ENCODE measurements at regions not wholly inside any gene's neighbourhood (a gene's known extent, or its start where the extent isn't known, plus 50 kb on each side); places are given as distances from the start of the nearest gene placed in this dataset.

DNA sequence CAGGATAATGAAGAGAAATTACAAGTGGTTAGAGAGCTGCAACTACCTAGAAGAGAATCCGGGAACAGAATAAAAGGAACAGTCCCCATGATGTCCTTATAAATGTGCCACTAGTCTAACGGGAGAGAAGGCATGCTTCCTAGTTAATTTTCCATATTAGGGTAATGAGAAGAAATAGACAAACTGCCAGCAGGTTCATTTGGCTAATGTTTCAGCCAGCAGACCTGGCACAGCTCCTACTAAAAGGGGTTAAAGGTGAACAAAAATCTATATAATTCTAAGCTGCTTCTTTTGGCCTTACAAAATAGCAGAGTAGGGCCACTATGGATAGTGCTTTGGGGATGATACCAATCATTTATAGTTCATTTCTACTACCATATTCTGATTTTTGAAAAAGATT lies 845.3 kb upstream of the GCFC2 start:
- no peak for DNase-seq
- Histone ChIP-seq H3K27ac (no peak overlapping the region), H3K36me3 (no peaks in the 10 kb centered on the region), H3K4me3 (ENCODE audit: low read depth, low read length) (no peak overlapping the region), H3K9me3 (ENCODE audit: severe bottlenecking) (no peaks in the 10 kb centered on the region), H3K27me3 (ENCODE audit: insufficient read depth, low read depth, severe bottlenecking) (no peaks in the 10 kb centered on the region)
- TF ChIP-seq, protein P1, sequence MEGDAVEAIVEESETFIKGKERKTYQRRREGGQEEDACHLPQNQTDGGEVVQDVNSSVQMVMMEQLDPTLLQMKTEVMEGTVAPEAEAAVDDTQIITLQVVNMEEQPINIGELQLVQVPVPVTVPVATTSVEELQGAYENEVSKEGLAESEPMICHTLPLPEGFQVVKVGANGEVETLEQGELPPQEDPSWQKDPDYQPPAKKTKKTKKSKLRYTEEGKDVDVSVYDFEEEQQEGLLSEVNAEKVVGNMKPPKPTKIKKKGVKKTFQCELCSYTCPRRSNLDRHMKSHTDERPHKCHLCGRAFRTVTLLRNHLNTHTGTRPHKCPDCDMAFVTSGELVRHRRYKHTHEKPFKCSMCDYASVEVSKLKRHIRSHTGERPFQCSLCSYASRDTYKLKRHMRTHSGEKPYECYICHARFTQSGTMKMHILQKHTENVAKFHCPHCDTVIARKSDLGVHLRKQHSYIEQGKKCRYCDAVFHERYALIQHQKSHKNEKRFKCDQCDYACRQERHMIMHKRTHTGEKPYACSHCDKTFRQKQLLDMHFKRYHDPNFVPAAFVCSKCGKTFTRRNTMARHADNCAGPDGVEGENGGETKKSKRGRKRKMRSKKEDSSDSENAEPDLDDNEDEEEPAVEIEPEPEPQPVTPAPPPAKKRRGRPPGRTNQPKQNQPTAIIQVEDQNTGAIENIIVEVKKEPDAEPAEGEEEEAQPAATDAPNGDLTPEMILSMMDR (IDR thresholded peaks at IDR 0.05; ENCODE audit: low read depth, low read length) = no peak

DNA sequence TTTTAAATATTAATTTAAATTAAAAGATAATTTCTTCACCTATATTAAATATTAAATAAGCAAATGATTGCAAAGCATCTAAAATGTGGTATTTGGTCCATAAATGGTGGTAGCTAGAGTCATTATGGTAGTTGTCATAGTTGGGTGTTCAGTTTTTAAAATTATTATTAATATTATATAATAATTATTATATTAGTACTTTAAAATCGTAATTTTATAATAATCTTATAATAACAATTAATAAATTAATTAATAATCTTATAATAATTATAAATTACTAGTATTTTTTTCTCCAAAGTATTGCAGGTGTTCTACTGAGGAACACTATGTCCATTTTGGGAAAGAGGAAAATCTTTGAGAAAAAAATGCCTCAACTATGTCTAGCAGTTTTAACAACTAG lies 835.5 kb upstream of the GCFC2 start:
- no peaks in the 10 kb centered on the region for H3K9me3 ChIP-seq (ENCODE audit: severe bottlenecking)
- H3K27ac ChIP-seq = no peak overlapping the region
- no peaks in the 10 kb centered on the region for H3K36me3 ChIP-seq
- TF ChIP-seq, protein P1 (IDR thresholded peaks at IDR 0.05; ENCODE audit: low read depth, low read length) = no peak
- no peaks in the 10 kb centered on the region for H3K27me3 ChIP-seq (ENCODE audit: insufficient read depth, low read depth, severe bottlenecking)
- DNase-seq = no peak
- no peak overlapping the region for H3K4me3 ChIP-seq (ENCODE audit: low read depth, low read length)

DNA sequence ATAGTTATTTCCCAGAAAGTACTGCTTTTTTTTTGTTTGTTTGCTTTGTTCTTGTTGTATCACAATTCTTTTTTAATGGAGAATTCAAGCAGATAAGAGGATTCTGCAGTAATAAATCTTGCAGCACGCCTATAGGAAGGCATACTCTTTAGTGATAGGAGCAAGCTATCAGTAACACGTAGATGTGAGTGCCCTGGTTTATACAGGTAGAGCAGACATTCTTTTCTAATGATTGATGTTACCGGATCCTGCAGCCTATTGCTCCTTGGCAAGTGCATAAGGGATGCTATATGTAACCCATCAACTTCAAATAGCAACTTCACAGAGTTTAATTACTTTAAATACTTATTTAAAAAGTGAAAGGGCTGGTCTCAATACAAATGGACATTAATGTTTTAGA lies 834.2 kb upstream of the GCFC2 start:
- Histone ChIP-seq H3K9me3 (ENCODE audit: severe bottlenecking) (no peaks in the 10 kb centered on the region), H3K27ac (no peak overlapping the region)
- TF ChIP-seq, protein P1 (IDR thresholded peaks at IDR 0.05; ENCODE audit: low read depth, low read length) = no peak

DNA sequence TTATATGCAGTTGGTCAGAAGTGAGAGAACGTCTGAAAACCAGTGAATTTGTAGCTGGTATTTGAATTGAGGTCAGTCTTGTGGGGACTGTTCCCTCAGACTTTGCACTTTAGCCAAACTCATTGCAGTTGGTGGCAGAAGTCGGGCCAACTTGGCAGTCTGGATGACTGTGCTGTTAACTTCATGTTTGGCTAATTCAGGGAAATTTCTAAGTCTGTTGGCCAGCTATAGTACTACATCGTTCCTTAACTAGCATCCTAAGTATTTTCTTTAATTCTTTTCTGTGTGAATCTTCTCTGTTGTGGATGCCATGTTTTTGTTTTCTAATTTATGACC lies 806.8 kb upstream of the GCFC2 start:
- peaks cover 3% of the 10 kb centered on the region for H3K9me3 ChIP-seq (ENCODE audit: severe bottlenecking)
- no peak overlapping the region for H3K4me3 ChIP-seq (ENCODE audit: low read depth, low read length)
- no peak for DNase-seq
- H3K36me3 ChIP-seq = no peaks in the 10 kb centered on the region
- TF ChIP-seq, protein P1 (IDR thresholded peaks at IDR 0.05; ENCODE audit: low read depth, low read length) = no peak
- H3K27ac ChIP-seq = no peak overlapping the region
- H3K27me3 ChIP-seq (ENCODE audit: insufficient read depth, low read depth, severe bottlenecking) = no peaks in the 10 kb centered on the region

More for the DNA sequence above, 834.2 kb upstream of the GCFC2 start:
- Histone ChIP-seq H3K4me3 (ENCODE audit: low read depth, low read length) (no peak overlapping the region), H3K36me3 (no peaks in the 10 kb centered on the region), H3K27me3 (ENCODE audit: insufficient read depth, low read depth, severe bottlenecking) (no peaks in the 10 kb centered on the region)
- DNase-seq = no peak

- TF ChIP-seq, protein P1 (IDR thresholded peaks at IDR 0.05; ENCODE audit: low read depth, low read length) = no peak
- Histone ChIP-seq H3K36me3 (no peaks in the 10 kb centered on the region), H3K27ac (no peak overlapping the region), H3K27me3 (ENCODE audit: insufficient read depth, low read depth, severe bottlenecking) (no peaks in the 10 kb centered on the region), H3K9me3 (ENCODE audit: severe bottlenecking) (peaks cover 3% of the 10 kb centered on the region), H3K4me3 (ENCODE audit: low read depth, low read length) (no peak overlapping the region)
- no peak for DNase-seq
Observed at GRCh38 chr2:76516861-76517573, 806.3 kb upstream of the GCFC2 start.
